H1 (cell line): ENCODE measurements at regions not wholly inside any gene's neighbourhood (a gene's known extent, or its start where the extent isn't known, plus 50 kb on each side); places are given as distances from the start of the nearest gene placed in this dataset.

Source experiments
- CTCF ChIA-PET: fragments of 300-600 bp; sonication (Branson Sonifier 250); formaldehyde crosslinking; loops from one replicate; lab custom pipeline; 2021; ENCODE audit not compliant: partially characterized antibody; lab: Charles Lee
- POLR2A ChIA-PET: fragments of 300-600 bp; sonication (Branson Sonifier 250); formaldehyde crosslinking; loops from one replicate; lab custom pipeline; 2021; ENCODE audit warnings: inconsistent platforms; ENCODE audit not compliant: partially characterized antibody; lab: Charles Lee
- DNase-seq, 2 experiments: peaks; one replicate each; pipeline versions ENCODE4 v3.0.0 to v3.0.0-alpha.2; 2010 to 2022; ENCODE audit warnings: low spot score in 2 of 2, low read depth in 1 of 2, mixed read lengths in 1 of 2
- FAIRE-seq: peaks from 2 replicates; lab custom pipeline; 2011; peaks lifted over from hg19 to GRCh38; lab: Jason Lieb, UNC
- H2AFZ ChIP-seq: 2 replicates; pipeline ENCODE4 v1.8.1; 2012; ENCODE audit warnings: low read length, inconsistent platforms
- H2AK5ac ChIP-seq: 2 replicates; pipeline ENCODE4 v1.6.1; 2013; ENCODE audit warnings: low read depth, low read length
- H2BK120ac ChIP-seq: replicated peaks from 2 replicates; pipeline ENCODE3; 2013; ENCODE audit warnings: low read depth, low read length, inconsistent platforms
- H2BK12ac ChIP-seq: 2 replicates; pipeline ENCODE4 v1.6.1; 2013; ENCODE audit warnings: low read depth, low read length
- H2BK15ac ChIP-seq: 2 replicates; pipeline ENCODE4 v1.6.1; 2013; ENCODE audit warnings: low read length
- H2BK20ac ChIP-seq: 2 replicates; pipeline ENCODE4 v1.6.1; 2013; ENCODE audit warnings: low read length
- H2BK5ac ChIP-seq: 2 replicates; pipeline ENCODE4 v1.6.1; 2013; ENCODE audit warnings: low read depth, low read length
- H3K14ac ChIP-seq: 2 replicates; pipeline ENCODE4 v1.6.1; 2013; ENCODE audit warnings: inconsistent platforms; ENCODE audit not compliant: insufficient read length
- H3K18ac ChIP-seq: 2 replicates; pipeline ENCODE4 v1.6.1; 2013; ENCODE audit warnings: low read length; ENCODE audit errors: extremely low read depth
- H3K23ac ChIP-seq: 2 replicates; pipeline ENCODE4 v1.6.1; 2013; ENCODE audit warnings: inconsistent platforms; ENCODE audit not compliant: insufficient read length
- H3K23me2 ChIP-seq: 2 replicates; pipeline ENCODE4 v1.6.1; 2013; ENCODE audit warnings: low read depth, low read length
- H3K27ac ChIP-seq: 2 replicates; pipeline ENCODE4 v1.6.1; 2011; ENCODE audit warnings: low read depth, low read length, inconsistent platforms
- H3K27me3 ChIP-seq, 4 experiments: replicated peaks in 1 of 4; 1 replicate in 1 of 4; 2 replicates in 3 of 4; pipeline versions ENCODE4 v1.6.1 to v1.8.1; 2011 to 2013; ENCODE audit warnings: low read length in 3 of 4, mild to moderate bottlenecking in 3 of 4, inconsistent platforms in 2 of 4, mixed read lengths in 2 of 4, moderate library complexity in 1 of 4; ENCODE audit not compliant: control insufficient read depth in 3 of 4, insufficient read depth in 3 of 4; ENCODE audit errors: extremely low read depth in 1 of 4
- H3K36me3 ChIP-seq, 4 experiments: 2 replicates each; pipeline versions ENCODE4 v1.6.1 to v1.8.1; 2011 to 2013; ENCODE audit warnings: mild to moderate bottlenecking in 4 of 4, low read length in 3 of 4, moderate library complexity in 2 of 4, control low read depth in 1 of 4, inconsistent platforms in 1 of 4; ENCODE audit not compliant: insufficient read depth in 4 of 4, control insufficient read depth in 2 of 4
- H3K4ac ChIP-seq: replicated peaks from 2 replicates; pipeline ENCODE3; 2013; ENCODE audit warnings: low read length, low read depth, mixed read lengths, inconsistent platforms; ENCODE audit not compliant: insufficient read length
- H3K4me1 ChIP-seq, 4 experiments: replicated peaks in 1 of 4; 1 replicate in 1 of 4; 2 replicates in 3 of 4; pipeline versions ENCODE4 v1.6.1 to v1.8.1; 2011 to 2013; ENCODE audit warnings: low read length in 3 of 4, inconsistent platforms in 2 of 4, mixed read lengths in 1 of 4; ENCODE audit not compliant: insufficient read depth in 4 of 4, control insufficient read depth in 3 of 4
- H3K4me2 ChIP-seq, 2 experiments: 2 replicates each; pipeline versions ENCODE4 v1.6.1 to v1.8.1; 2011 to 2013; ENCODE audit warnings: low read depth in 2 of 2, low read length in 2 of 2, control low read depth in 1 of 2, inconsistent platforms in 1 of 2, mild to moderate bottlenecking in 1 of 2; ENCODE audit not compliant: insufficient read depth in 1 of 2
- H3K4me3 ChIP-seq, 4 experiments: fragments of 200-600, 300-600 bp in 1 of 4; sonication (generic), shearing (Covaris generic), sonication (Bioruptor Twin) in 1 of 4; 2 replicates each; pipeline versions ENCODE4 v1.5.1 to v1.8.1; 2011 to 2016; ENCODE audit warnings: low read length in 4 of 4, low read depth in 3 of 4, control low read depth in 2 of 4, inconsistent platforms in 2 of 4, mild to moderate bottlenecking in 2 of 4, mixed read lengths in 1 of 4, moderate library complexity in 1 of 4; ENCODE audit not compliant: insufficient read depth in 2 of 4; ENCODE audit errors: extremely low read depth in 1 of 4
- H3K56ac ChIP-seq: replicated peaks from 2 replicates; pipeline ENCODE3; 2013; ENCODE audit warnings: low read depth, mild to moderate bottlenecking, mixed read lengths, low read length, inconsistent platforms; ENCODE audit not compliant: insufficient read length
- H3K79me1 ChIP-seq: 2 replicates; pipeline ENCODE4 v1.6.1; 2013; ENCODE audit warnings: low read depth, low read length, control low read depth
- H3K79me2 ChIP-seq, 2 experiments: 2 replicates each; pipeline versions ENCODE4 v1.6.1 to v1.8.1; 2012 to 2013; ENCODE audit warnings: low read length in 2 of 2, mild to moderate bottlenecking in 2 of 2, inconsistent platforms in 1 of 2; ENCODE audit not compliant: insufficient read depth in 2 of 2, control insufficient read depth in 1 of 2
- H3K9ac ChIP-seq, 4 experiments: replicated peaks in 1 of 4; 1 replicate in 1 of 4; 2 replicates in 3 of 4; pipeline versions ENCODE4 v1.6.1 to v1.8.1; 2011 to 2013; ENCODE audit warnings: low read depth in 3 of 4, low read length in 3 of 4, control low read depth in 2 of 4, mild to moderate bottlenecking in 2 of 4, moderate library complexity in 2 of 4, inconsistent platforms in 1 of 4; ENCODE audit errors: extremely low read depth in 1 of 4
- H3K9me3 ChIP-seq, 2 experiments: 2 replicates each; pipeline versions ENCODE4 v1.6.1 to v1.8.1; 2012 to 2013; ENCODE audit warnings: mild to moderate bottlenecking in 2 of 2, moderate library complexity in 2 of 2, control low read depth in 1 of 2, inconsistent platforms in 1 of 2, low read depth in 1 of 2, low read length in 1 of 2, mixed read lengths in 1 of 2; ENCODE audit not compliant: insufficient read depth in 2 of 2
- H4K20me1 ChIP-seq, 2 experiments: replicated peaks in 1 of 2; 2 replicates each; pipeline versions ENCODE3 to v1.8.1; 2011 to 2013; ENCODE audit warnings: inconsistent platforms in 2 of 2, low read length in 2 of 2, mild to moderate bottlenecking in 1 of 2; ENCODE audit not compliant: insufficient read depth in 2 of 2, control insufficient read depth in 1 of 2
- H4K5ac ChIP-seq: 2 replicates; pipeline ENCODE4 v1.6.1; 2013; ENCODE audit warnings: low read length, low read depth, mixed read lengths, inconsistent platforms; ENCODE audit not compliant: insufficient read length
- H4K8ac ChIP-seq: 2 replicates; pipeline ENCODE4 v1.8.0; 2013; ENCODE audit warnings: mild to moderate bottlenecking, moderate library complexity, low read length, inconsistent platforms; ENCODE audit not compliant: insufficient read depth; ENCODE audit errors: extremely low read depth
- H4K91ac ChIP-seq: replicated peaks from 2 replicates; pipeline ENCODE3; 2013; ENCODE audit warnings: low read length, mixed read lengths, inconsistent platforms; ENCODE audit not compliant: insufficient read length
- RBBP5 ChIP-seq: IDR thresholded peaks from 2 replicates; pipeline ENCODE4 v1.7.1; 2012; ENCODE audit warnings: low read depth, mild to moderate bottlenecking, inconsistent platforms, low read length, moderate library complexity, borderline replicate concordance
- SIRT6 ChIP-seq: IDR thresholded peaks from one replicate; pipeline ENCODE4 v1.7.1; 2012; ENCODE audit warnings: low read length, inconsistent platforms
- TBP ChIP-seq: IDR thresholded peaks from 2 replicates; pipeline ENCODE4 v1.6.1; 2011; ENCODE audit warnings: low read depth, low read length, improper control_type of control experiment
- WGBS, 2 experiments: shearing (Covaris generic) in 1 of 2; methylation state at CpG; one replicate each; pipeline versions ENCODE4 v1.1.6 to v1.1.7; 2013 to 2015; ENCODE audit warnings: low lambda C conversion rate in 2 of 2, mixed read lengths in 2 of 2, inconsistent platforms in 1 of 2, low coverage in 1 of 2, missing lambda C conversion rate in 1 of 2; ENCODE audit not compliant: insufficient replicate concordance in 2 of 2, insufficient coverage in 1 of 2, insufficient read length in 1 of 2; ENCODE audit errors: extremely low coverage in 1 of 2, missing lambda C conversion rate in 1 of 2; 5-methylcytosine and 5-hydroxymethylcytosine counted together

DNA sequence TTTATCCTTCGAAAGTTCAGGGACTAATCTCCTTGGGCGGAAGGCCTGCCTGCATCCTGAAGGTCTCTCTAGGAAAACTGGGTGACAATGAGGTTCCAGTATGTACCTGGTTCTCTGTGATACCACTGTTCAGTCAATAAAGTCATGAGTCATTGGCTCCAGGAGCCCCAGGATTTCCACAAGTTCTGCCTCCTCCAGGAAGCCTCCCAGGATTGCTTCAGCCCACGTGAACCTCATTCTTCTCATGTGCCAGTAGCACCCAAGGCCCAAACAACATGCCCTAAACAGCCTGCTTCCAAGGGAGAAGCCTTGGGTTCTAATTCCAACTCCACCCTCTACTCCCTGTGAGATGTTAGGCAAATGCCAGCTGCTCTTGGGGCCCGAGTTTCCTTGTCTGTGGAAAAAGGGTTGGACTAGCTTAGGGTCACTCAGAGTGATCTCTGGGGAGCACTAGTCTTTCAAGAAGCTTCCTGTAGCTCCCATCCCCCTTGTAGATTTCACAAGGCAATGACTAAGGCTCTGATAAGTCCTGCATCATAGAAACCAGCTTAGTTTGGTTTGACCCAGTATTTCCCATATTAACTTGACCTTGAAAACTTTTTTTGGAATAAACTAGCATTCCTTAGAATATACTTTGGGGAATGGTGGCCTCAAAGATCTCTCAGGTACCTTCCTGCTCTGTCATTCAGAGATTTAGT lies 118.3 kb upstream of the ATP2B2 start:
- FAIRE-seq: no peak
- no peak overlapping the region for H3K4me2 ChIP-seq

More for the DNA sequence above, 118.3 kb upstream of the ATP2B2 start:
- Histone ChIP-seq H3K79me1 (no peaks in the 10 kb centered on the region), H3K14ac (no peak overlapping the region), H2BK15ac (0 out of 2 replicates have a peak overlapping the region, but pooled peaks have one; percentile 37), H2AK5ac (no peak overlapping the region), H2BK120ac (no peak overlapping the region), H3K4ac (no peak overlapping the region), H3K79me2 (no peaks in the 10 kb centered on the region), H4K20me1 (no peaks in the 10 kb centered on the region), H3K9ac (no peak overlapping the region), H3K4me3 (no peak overlapping the region), H3K27me3 (no peaks in the 10 kb centered on the region; a peak in 1 of 7 replicates), H2BK20ac (no peak overlapping the region), H4K5ac (no peak overlapping the region), H3K4me1 (peaks cover 0 to 13% (median 3%) of the 10 kb centered on the region in 4 experiments; a peak in 4 of 7 replicates), H2BK5ac (no peak overlapping the region), H2BK12ac (no peak overlapping the region), H4K91ac (no peak overlapping the region), H3K23ac (no peak overlapping the region), H3K18ac (no peak overlapping the region), H2AFZ (no peak overlapping the region), H4K8ac (no peak overlapping the region), H3K36me3 (no peaks in the 10 kb centered on the region), H3K56ac (no peak overlapping the region), H3K23me2 (peaks cover 3% of the 10 kb centered on the region; the same call in 1 of the 2 replicates), H3K9me3 (no peaks in the 10 kb centered on the region), H3K27ac (no peak overlapping the region)
- no peak for DNase-seq
- WGBS, 2 experiments: 87% methylated on average over 4 of the region's 4 CpGs; no CpG with 5 or more reads in 1 of the 2 experiments
- TF ChIP-seq RBBP5 (no peak), SIRT6 (no peak), TBP (no peak)
- ChIA-PET CTCF (no interaction called here), POLR2A (no interaction called here)
